ENCODE measurements at regions not wholly inside any gene's neighbourhood (a gene's known extent, or its start where the extent isn't known, plus 50 kb on each side); places are given as distances from the start of the nearest gene placed in this dataset.
"Not testable (repeated sequence)": the region's sequence is repeated elsewhere in the genome, so short reads cannot be mapped to it uniquely, and the experiment has no call there.

GRCh38 chr1:199463521-199464127, 563.9 kb upstream of the NR5A2 start:
- DNase-seq = peak in 2 of 5 donors; percentile 1 to 40

- DNase-seq = no peak
Observed at GRCh38 chr1:199466961-199467360, 560.5 kb upstream of the NR5A2 start.

GRCh38 chr1:199472018-199472417, 555.5 kb upstream of the NR5A2 start:
- DNase-seq = no peak

GRCh38 chr1:199472978-199473377, 554.5 kb upstream of the NR5A2 start:
- DNase-seq = no peak

- no peak for DNase-seq
Observed at GRCh38 chr1:199474738-199475137, 552.8 kb upstream of the NR5A2 start.

GRCh38 chr1:199482426-199482825, 545.1 kb upstream of the NR5A2 start:
- no peak for DNase-seq

GRCh38 chr1:199489594-199489993, 537.9 kb upstream of the NR5A2 start:
- no peak for DNase-seq

- DNase-seq = no peak
Observed at GRCh38 chr1:199490769-199491527, 536.6 kb upstream of the NR5A2 start.

DNA sequence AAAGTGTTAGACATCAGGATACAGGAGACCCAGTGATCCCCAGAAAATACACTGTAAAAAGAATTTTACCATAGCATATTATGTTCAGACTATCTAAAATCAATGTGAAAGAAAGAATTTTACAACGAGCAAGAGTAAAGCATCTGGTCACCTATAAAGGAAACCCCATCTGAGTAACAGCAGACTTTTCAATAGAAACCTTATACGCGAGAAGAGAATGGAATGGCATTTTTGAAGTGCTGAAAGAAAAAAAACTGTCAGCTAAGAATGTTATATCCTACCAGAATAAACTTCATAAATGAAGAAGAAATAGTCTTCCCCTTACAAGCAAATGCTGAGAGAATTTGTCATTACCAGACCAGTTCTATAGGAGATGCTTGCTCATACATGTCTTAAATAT, 532.1 kb upstream of the NR5A2 start:
- no peak for DNase-seq

DNA sequence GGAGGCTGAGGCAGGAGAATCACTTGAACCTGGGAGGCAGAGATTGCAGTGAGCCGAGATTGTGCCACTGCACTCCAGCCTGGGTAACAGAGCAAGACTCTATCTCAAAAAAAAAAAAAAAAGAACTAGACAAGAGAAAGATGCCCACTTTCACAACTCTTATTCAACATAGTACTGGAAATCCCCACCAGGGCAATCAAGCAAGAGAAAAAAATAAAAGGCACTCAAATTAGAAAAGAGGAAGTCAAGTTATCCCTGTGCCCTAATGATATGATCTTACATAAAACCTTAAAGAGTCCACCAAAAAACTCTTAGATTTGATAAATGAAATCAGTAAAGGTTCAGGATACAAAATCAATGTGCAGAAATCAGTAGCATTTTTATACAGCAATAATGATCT, 528.7 kb upstream of the NR5A2 start:
- not testable (repeated sequence) for DNase-seq

DNA sequence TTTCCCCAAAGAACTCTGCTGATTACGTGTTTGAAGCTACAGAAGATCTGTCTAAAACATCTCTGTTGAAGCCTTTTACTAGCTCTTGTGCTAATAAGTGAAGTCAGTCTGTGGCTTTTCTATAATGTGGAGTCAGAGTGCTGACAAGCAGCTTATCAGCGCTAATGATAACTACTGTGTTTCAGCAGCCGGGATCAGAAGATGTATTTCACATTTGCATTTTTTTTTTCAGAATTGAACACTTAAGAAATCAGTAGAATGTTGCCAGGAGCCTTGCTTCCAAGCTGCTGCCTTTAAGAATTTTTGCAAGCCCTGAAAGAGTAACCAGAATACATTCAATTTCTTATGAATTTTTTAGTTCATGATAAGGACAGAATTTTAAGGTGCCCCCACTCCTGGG, 519.4 kb upstream of the NR5A2 start:
- DNase-seq = no peak

- no peak for DNase-seq
Observed at GRCh38 chr1:199508653-199509052, 518.9 kb upstream of the NR5A2 start.

- no peak for DNase-seq
Observed at GRCh38 chr1:199509456-199509855, 518.1 kb upstream of the NR5A2 start.

DNA sequence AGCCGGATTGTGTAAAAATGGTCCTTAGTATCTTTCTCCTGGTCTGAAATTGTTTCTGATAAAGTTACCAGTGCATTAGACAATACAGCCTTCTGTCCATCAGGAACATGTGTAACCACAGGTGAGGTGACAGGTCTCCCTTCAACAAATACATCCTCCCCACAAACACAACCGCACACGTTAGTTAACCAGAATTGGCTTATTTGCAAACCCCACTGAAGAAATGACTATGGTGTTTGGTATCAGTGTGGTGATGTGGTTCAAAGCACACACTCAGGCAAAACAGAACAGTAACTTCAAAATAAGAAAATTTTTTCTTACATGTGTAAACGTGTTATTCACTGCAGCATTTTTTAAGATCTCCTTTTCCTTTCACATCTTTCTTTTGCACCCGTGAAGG, 517.2 kb upstream of the NR5A2 start:
- no peak for DNase-seq

- DNase-seq = no peak
Observed at GRCh38 chr1:199512037-199512710, 515.3 kb upstream of the NR5A2 start.

DNA sequence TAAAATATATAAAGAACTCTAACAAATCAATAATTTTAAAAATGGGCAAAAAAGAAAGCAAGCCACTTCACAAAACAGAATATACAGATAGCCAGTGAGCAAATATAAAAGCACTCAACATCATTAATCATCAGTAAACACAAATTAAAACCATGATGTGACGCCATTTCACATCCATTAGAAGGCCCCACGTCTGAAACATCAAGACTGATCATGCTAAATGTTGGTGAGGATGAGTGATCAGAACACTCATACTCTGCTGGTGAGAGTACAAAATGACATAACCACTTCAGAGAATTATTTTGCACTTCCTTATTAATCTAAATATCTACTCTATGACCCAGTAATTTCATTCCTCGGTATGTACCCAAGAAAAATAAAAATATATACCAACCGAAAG, 512.2 kb upstream of the NR5A2 start:
- DNase-seq = no peak

GRCh38 chr1:199522338-199522737, 505.2 kb upstream of the NR5A2 start:
- DNase-seq = no peak

GRCh38 chr1:199522936-199523335, 504.6 kb upstream of the NR5A2 start:
- DNase-seq = no peak

DNA sequence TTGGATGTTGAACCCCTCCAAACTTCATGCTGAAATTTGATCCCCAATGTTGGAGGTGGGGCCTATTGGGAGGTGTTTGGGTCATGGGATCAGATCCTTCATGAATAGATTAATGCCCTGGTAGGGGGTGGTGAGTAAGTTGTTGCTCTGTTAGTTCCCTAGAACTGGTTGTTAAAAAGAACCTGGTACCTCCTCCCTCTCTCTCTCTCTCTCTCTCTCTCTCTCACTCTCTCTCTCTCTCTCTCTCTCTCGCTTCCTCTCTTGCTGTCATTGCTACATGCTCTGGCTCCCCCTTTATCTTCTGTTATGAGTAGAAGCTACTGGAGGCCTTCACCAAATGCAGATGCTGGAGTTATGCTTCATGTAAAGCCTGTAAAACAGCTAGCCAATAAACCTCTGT, 498.2 kb upstream of the NR5A2 start:
- DNase-seq = no peak

- DNase-seq = not testable (repeated sequence)
Observed at GRCh38 chr1:199533361-199533760, 494.1 kb upstream of the NR5A2 start.

- DNase-seq = no peak
Observed at GRCh38 chr1:199545780-199546179, 481.7 kb upstream of the NR5A2 start.

DNA sequence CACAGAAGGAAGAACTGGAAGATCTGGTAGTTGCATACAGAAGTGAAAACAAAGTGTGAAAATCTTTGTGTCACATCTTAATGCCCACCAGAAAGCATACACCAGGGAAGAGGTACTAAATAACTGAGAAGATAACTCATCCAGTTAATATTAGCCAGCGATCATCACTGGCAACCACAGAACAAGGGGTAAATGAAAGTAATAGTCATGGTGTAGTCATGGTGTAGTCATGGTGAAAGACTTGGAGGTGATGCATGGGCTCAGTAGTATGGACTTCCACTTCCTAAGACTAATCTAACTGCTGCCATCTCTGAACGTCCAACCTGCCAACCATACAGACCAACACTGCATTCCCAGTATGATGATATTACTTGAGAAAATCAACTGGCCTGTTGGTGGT, 481.2 kb upstream of the NR5A2 start:
- no peak for DNase-seq

DNA sequence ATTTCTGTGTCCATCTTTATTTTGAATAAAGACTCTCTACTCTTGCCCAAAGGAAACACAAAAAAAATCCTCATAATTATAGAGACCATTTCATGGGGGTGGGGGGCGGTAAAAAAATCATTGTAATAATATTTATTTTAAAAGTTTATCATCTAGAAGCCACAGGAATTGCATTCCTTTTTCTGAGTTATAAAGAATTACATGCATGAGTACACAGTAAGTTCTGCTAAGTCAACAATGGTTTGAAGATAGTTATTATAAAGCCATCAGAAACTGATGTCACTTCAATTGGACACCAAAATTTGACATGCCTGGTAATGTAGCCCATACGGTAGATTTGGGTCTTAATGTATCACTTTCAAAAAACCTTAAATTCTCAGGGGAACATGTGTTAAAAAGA, 478.1 kb upstream of the NR5A2 start:
- DNase-seq = no peak
